Prostate gland (tissue), 2 donors: ENCODE measurements at regions not wholly inside any gene's neighbourhood (a gene's known extent, or its start where the extent isn't known, plus 50 kb on each side); places are given as distances from the start of the nearest gene placed in this dataset.

Experiments used
- DNase-seq: peaks from one replicate; pipeline ENCODE4 v3.0.0-alpha.2; 2019; ENCODE audit warnings: low spot score
- H3K27ac ChIP-seq, 2 donors: fragments of 200-600 bp; sonication (generic); 2 replicates each; pipeline ENCODE4 v1.5.1; 2017 to 2019
- H3K27me3 ChIP-seq: fragments of 200-600 bp; sonication (generic); replicated peaks from 2 replicates; pipeline ENCODE4 v1.5.1; 2019; ENCODE audit not compliant: insufficient read depth
- H3K36me3 ChIP-seq, 2 donors: fragments of 200-600 bp; sonication (generic); 1 replicate in 1 of 2; 2 replicates in 1 of 2; pipeline versions ENCODE4 v1.5.1 to v1.8.1; 2017 to 2019
- H3K4me1 ChIP-seq: fragments of 200-600 bp; sonication (generic); replicated peaks from 2 replicates; pipeline ENCODE4 v1.5.1; 2019
- H3K4me3 ChIP-seq, 2 donors: fragments of 200-600 bp; sonication (generic); 2 replicates each; pipeline ENCODE4 v1.5.1; 2017 to 2019
- H3K9me3 ChIP-seq: fragments of 200-600 bp; sonication (generic); 2 replicates; pipeline ENCODE4 v1.5.1; 2017
- CTCF ChIP-seq, 4 experiments: fragments of 200-600 bp in 2 of 4; fragments of 450-650 bp in 2 of 4; sonication (generic) in 2 of 4; IDR thresholded peaks; 1 replicate in 3 of 4; 2 replicates in 1 of 4; pipeline ENCODE4 v1.5.1; 2016 to 2019; ENCODE audit warnings: antibody characterized with exemption in 4 of 4, mild to moderate bottlenecking in 2 of 4, moderate library complexity in 2 of 4
- POLR2A ChIP-seq: fragments of 450-650 bp; IDR thresholded peaks from one replicate; pipeline ENCODE4 v1.6.1; 2016; ENCODE audit warnings: antibody characterized with exemption, mild to moderate bottlenecking
- POLR2AphosphoS5 ChIP-seq: sonication (generic); formaldehyde crosslinking; IDR thresholded peaks from one replicate; pipeline ENCODE4 v1.6.1; 2017; ENCODE audit warnings: antibody characterized with exemption
- WGBS: methylation state at CpG from one replicate; pipeline ENCODE4 v1.1.5; 2018; 5-methylcytosine and 5-hydroxymethylcytosine counted together
- intact Hi-C: fragments of 100-400 bp; cut with DNase I; formaldehyde crosslinking; loops from one replicate; pipeline ENCODE4 v1.14.2; 2022

- 87% methylated on average over 4 of the region's 4 CpGs for WGBS
- no peaks in the 10 kb centered on the region for H3K9me3 ChIP-seq
- H3K36me3 ChIP-seq = no peaks in the 10 kb centered on the region
- no peak for DNase-seq
- intact Hi-C loops = no loop called here
- no peaks in the 10 kb centered on the region for H3K27me3 ChIP-seq
- no peak overlapping the region for H3K4me3 ChIP-seq
- no peak overlapping the region for H3K27ac ChIP-seq
- TF ChIP-seq CTCF (IDR thresholded peaks at IDR 0.05) (no peak), POLR2A (no peak), POLR2AphosphoS5 (no peak)
- H3K4me1 ChIP-seq = no peaks in the 10 kb centered on the region
Measured at GRCh38 chr7:53431901-53432300, 396.5 kb downstream of the POM121L12 start.

- Histone ChIP-seq H3K36me3 (no peaks in the 10 kb centered on the region), H3K9me3 (no peaks in the 10 kb centered on the region), H3K4me1 (no peaks in the 10 kb centered on the region), H3K4me3 (no peak overlapping the region), H3K27ac (no peak overlapping the region), H3K27me3 (no peaks in the 10 kb centered on the region)
- intact Hi-C loops = no loop called here
- TF ChIP-seq POLR2A (no peak), CTCF (IDR thresholded peaks at IDR 0.05) (no peak)
- DNase-seq = no peak
- 80% methylated on average over 4 of the region's 4 CpGs for WGBS
Measured at GRCh38 chr7:53437336-53437735, 401.9 kb downstream of the POM121L12 start.

GRCh38 chr7:53446170-53446569, 410.7 kb downstream of the POM121L12 start:
- no peak overlapping the region for H3K27ac ChIP-seq

GRCh38 chr7:53458636-53459035, 423.2 kb downstream of the POM121L12 start:
- Histone ChIP-seq H3K27me3 (no peaks in the 10 kb centered on the region), H3K27ac (no peak overlapping the region), H3K4me1 (no peaks in the 10 kb centered on the region), H3K9me3 (no peaks in the 10 kb centered on the region), H3K36me3 (no peaks in the 10 kb centered on the region), H3K4me3 (no peak overlapping the region)
- 93% methylated on average over 3 of the region's 3 CpGs for WGBS
- TF ChIP-seq POLR2AphosphoS5 (no peak), POLR2A (no peak), CTCF (IDR thresholded peaks at IDR 0.05) (no peak)
- DNase-seq = no peak
- intact Hi-C loops = no loop called here

More at GRCh38 chr7:53446170-53446569, 410.7 kb downstream of the POM121L12 start:
- TF ChIP-seq POLR2A (no peak), POLR2AphosphoS5 (no peak), CTCF (IDR thresholded peaks at IDR 0.05) (no peak)
- no peaks in the 10 kb centered on the region for H3K9me3 ChIP-seq
- no peaks in the 10 kb centered on the region for H3K27me3 ChIP-seq
- no peak overlapping the region for H3K4me3 ChIP-seq
- no peaks in the 10 kb centered on the region for H3K4me1 ChIP-seq
- H3K36me3 ChIP-seq = no peaks in the 10 kb centered on the region
- intact Hi-C loops = no loop called here
- DNase-seq = no peak
- WGBS = 49% methylated on average over 3 of the region's 3 CpGs

- TF ChIP-seq CTCF (IDR thresholded peaks at IDR 0.05) = no peak
- intact Hi-C loops = no loop called here
- Histone ChIP-seq H3K4me3 (no peak overlapping the region), H3K27me3 (no peaks in the 10 kb centered on the region), H3K9me3 (no peaks in the 10 kb centered on the region), H3K27ac (no peak overlapping the region), H3K4me1 (no peaks in the 10 kb centered on the region), H3K36me3 (no peaks in the 10 kb centered on the region)
- no peak for DNase-seq
- 78% methylated on average over 2 of the region's 2 CpGs for WGBS
Measured at GRCh38 chr7:53466371-53466770, 430.9 kb downstream of the POM121L12 start.
